A172 (cell line): ENCODE measurements at regions not wholly inside any gene's neighbourhood (a gene's known extent, or its start where the extent isn't known, plus 50 kb on each side); places are given as distances from the start of the nearest gene placed in this dataset.

ENCODE experiments used
- DNase-seq: peaks from one replicate; pipeline ENCODE4 v3.0.0-alpha.2; 2015; ENCODE audit warnings: low spot score

DNA sequence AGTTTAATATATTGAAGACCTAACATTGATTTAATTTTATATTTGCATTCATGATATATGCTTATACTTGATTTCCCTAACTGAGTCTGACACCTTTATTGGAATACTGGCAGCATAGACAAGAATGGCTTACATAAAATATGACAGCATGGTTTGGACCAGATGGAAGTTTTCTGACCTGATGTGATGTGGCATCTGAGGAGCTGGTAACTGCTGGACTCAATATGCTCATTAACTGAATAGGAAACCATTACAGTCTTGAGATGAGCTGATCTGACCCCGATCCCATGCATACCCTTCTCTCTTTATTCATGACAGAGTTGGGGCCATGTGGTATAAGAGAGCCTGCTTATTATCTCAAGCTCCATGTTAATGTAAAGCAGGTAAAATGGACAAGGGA is 604.8 kb upstream of the SEL1L start:
- no peak for DNase-seq

DNA sequence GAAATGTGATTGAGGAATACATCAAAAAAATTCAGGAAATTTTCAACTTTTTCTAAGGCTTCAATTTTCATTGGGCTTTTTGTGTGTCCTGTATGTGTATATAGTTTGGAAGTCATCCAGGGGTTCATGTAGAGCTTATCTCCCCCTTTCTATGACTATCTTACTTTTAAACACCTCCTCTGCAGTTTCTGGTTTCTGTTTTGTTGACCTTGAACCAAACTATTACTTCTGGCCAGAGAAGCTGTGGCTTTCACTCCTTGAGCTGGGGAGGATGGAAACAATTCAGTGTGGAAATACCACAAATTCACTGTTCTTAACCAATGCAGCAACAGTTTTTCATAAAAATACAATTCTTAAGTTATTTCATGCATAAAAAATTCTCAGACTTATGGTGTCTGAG is 613.2 kb upstream of the SEL1L start:
- no peak for DNase-seq

DNA sequence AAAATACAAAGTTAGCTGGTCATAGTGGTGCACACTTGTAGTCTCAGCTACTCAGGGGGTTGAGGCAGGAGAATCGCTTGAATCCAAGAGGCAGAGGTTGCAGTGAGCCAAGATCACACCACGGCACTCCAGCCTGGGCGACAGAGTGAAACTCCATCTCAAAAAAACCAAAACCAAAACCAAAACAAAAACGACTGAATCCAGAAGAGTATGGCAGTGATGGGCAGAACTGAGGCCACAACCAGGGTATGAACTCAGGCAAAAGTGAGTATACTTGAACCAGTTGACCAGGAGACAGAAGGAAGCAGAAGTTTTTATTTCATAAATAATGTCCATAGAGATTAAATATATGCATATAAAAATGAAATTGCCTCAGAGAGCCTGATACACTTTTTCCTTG is 620.0 kb upstream of the SEL1L start:
- DNase-seq: no peak

DNA sequence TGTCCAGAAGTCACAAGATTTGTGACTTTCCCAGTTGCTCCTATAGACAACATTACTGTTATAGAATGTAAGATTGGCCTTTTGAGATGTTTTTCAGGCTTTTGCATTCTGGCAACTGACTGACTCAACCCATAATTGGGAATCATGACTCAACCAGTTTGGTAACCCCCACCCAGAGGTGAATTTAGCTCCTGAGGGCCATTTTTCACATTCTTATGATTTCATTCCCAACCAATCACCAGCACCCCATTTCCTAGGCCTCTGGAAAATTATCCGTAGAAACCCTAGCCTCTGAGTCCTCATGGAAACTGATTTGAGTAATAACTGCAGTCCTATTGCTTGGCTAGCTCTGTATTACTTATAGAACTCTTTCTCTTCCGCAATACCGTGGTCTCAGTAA is 626.0 kb upstream of the SEL1L start:
- peak; percentile 0 for DNase-seq

DNA sequence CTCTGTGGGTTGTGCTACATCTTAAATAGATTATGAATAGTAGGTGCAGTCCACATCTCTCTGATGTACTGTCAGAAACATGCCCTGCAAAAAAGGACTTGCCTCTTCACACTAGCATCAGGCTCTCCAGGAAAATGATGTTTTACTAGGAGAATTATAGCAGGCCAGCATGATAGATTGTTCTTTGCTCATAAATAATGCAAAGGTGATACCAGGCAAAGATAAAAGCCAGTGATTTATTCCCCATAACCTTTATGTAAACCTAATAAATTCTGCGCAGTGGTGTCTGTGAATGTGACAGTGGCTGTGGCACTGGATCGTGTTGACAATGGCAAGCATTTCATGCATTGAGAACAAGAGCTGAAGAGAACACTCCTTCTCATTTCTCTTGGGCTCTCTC is 646.5 kb upstream of the SEL1L start:
- DNase-seq: no peak

DNA sequence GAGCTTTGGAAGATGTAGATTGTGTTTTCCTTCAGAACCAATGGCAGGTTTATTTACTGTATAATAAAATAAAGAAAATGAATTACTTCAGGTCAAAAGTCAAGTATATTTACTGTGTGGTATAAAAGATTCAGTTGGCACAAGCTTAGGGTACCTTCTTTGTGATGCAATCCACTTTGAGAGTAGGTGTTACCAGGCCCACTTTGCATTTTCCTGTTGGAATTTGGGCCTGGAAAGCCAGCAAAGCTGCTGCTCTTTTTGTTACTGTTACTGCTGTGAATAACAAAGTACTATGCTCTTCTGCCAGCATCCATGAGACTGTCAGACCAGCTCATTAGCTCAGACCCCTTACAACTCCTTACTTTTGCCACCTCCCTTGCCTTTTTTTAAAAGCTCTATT is 649.0 kb upstream of the SEL1L start:
- no peak for DNase-seq

DNA sequence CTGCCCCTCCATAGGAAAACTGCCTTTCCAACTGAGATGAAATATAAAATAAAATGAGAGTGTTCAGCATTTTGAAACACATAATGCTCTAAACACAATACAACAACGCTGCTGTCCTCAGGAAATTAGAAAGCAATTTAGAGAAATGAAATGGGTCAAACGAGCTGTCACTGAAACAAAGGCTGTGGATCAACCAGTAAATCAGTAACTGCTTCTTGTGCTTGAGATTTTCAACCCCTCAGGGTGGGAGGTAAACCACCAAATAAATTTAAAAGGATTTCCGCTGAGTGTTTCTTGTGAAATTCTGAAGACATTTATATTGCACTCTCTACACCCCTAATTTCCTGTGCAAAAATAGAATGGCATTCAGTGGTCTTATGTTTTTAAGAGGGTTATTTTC is 657.1 kb upstream of the SEL1L start:
- DNase-seq: no peak

DNA sequence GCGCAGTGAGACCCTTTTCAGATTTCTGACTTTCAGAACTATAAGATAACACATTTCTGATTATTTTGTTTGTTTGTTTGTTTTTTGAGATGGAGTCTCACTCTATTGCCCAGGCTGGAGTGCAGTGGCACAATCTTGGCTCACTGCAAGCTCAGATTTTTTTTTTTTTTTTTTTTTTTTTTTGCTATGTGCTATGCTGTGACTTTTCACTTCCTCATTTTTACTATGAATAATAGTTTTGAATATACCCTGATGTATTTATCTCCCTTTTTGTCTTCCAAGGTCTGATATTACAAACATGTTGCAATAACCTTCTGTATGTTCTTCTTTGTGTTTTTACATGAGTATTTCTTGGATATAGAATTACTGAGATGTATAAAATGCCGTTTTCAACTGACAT is 658.7 kb upstream of the SEL1L start:
- no peak for DNase-seq

DNA sequence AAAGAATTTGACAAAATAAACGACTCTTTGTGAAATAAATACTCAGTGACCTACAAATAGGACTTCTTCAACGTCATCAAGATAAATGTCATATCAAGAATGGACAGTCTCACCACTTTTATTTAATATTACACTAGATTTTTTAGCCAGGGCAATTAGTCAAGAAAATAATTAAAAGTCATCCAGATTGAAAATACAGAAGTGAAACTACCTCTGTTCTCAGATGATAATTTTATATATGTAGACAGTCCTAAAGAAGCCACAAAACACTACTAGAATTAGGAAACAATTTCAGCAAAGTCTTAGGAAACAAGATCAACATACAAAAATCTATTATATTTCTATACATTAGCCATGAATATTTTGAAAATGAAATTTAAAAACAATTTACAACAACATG is 689.6 kb upstream of the SEL1L start:
- no peak for DNase-seq

DNA sequence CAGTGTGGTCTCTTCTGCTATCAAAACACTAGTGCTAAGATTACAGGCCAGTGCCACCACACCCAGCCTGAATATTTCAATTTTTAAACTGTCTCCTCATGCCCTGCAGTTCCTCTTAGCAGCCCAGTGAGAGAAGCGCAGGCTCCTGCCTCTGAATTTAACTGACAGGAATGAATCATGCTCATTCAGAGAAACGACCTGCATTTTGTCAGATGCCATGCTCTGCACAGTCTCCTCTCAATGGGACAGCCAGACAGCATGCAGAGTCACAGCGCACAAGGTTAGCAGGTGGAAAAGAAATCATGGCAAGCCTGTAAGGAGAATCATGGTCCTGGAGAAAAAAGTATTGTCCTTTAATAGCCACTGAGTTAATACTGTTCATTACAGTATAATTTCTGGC is 691.0 kb upstream of the SEL1L start:
- DNase-seq: peak; percentile 0

DNA sequence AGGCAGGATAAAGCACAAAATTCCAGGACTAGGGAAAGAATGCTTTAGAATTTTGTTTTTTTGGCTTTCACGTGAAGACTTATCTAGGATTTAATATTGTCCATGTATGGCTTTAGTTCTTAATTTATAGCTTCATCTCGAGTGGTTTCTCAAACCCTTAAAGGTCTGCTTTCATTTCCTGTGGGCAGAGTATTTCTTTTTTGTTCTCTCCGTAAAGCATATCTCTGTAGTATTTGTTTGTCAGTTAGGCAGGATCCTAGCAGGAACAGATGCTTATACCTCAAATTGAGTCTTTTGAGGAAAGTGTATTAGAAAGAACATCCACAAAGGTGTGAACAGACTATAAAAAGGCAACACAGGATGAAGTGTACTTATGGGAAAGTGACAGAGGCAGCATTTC is 697.1 kb upstream of the SEL1L start:
- DNase-seq: no peak

DNA sequence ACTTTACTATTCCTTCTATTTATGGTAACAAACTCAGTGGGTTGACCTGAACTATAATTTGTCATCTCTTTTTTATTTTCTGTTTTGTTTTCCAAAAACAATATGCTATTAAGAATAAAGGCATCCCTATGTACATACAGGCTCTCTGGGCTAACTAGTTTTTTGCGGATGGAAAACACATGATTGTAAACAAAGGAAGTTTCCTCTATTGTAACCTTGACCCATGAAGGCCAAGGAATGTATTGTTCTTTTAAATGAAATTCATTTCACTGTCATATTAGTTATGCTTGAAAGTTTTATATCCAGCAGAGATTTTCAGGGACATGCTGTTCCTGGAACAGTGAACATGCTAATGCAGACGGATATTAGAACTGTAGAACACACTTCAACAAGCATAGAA is 705.0 kb upstream of the SEL1L start:
- no peak for DNase-seq

DNA sequence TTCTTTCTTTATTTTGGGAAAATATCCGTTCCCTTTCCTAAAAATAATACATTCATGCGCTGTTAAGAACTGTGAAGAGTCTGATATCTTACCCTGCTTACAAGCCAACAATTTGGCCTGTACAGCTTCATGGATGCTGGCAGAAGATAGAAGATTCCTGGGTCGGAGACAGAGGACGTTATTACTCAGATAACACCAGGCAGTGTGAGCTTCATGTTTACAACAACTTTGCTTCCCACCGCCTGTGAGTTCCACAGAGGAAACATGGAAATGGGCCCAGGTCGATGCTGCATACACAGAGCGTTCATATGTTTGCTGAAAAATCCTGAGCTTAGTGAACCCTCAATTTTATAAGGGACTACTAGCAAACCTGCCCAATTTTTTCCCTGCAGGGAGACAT is 705.6 kb upstream of the SEL1L start:
- DNase-seq: no peak

DNA sequence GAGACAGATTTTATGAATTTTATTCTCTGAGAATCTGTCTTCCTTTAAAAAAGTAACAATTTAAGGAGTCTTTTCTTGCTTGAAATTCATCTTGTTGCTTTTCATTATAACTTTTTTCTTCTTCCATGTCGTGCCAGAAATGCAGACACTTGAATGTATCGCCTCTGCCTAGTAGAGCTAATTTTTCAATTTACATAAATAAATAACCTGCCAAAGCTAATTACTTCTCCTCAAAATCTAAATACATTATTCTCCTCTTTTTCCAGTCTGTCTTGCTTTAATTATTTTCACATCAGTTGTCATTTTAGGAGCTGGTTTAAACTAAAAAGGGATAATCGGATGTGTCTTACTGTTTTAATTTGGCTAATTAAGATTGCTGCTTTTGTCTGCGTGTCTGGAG is 711.1 kb upstream of the SEL1L start:
- DNase-seq: no peak

DNA sequence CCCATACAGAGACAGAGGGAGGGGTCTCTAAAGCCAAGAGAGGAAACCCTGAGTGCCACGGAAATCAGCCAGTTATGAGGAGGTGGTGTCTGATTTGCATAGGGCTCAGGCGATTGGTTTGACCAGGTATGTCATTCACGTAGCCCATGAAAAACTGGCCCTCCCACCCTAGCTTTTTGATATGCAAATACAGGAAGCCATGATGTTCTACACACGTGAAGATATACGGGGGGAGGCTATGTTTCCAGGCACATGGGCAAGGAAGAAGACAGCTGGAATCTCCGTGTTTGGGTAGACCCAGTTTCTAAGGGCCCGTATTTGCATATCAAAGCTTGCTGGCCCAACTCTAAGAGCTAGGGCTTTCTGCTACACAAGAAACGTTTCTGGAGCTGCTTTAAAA is 717.8 kb upstream of the SEL1L start:
- peak; percentile 46 for DNase-seq

DNA sequence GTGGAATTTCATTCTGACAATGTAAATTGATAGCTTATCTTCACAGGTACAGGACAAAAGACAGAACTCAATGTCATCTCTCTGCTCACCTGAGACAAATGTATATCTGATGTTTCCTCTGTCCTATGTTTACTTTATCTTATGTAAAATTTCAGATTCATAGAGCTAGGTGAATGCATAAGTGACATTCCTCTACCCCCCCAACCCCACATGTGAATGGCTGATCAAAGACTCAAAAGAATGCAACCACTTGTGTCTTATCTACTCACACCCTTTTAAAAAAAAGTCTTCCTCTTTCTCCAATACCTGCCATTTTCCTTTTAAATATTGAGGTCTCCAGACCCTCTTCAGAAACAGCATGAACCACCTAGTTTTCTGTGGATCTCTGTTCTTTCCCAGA is 736.6 kb upstream of the SEL1L start:
- DNase-seq: no peak

DNA sequence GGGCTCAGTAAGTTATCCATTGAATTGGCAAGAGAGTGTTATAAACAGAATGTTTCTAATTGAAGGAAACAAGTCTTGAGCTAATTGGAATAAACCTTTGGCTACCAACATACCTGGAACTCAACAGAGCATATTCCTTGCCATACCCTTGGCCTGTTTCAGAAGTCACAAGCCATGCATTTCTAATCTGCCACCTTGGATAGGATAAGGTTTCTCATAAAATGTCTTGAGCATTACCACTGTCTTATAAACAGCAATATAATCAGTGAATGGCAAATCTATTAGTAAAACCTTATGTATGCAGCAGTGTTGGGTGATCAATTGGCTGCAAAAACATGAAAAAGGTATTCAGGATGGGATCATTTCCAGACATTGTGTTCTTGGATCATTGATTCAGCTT is 765.2 kb upstream of the SEL1L start:
- DNase-seq: no peak

DNA sequence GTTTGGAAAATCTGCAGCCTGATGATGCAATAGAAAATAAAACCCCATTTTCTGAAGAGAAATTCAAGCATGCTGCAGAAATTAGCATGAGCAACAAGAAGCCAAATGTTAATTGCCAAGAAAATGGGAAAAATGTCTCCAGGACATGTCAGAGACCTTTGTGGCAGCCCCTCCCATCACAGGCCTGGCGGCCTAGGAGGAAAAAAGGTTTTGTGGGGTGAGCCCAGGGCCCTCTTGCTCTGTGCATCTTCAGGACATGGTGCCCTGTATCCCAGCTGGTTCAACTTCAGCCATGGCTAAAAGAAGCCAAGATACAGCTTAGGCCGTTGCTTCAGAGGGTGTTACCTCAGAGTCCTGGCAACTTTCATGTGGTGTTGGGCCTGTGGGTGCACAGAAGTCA is 775.5 kb upstream of the SEL1L start:
- no peak for DNase-seq

DNA sequence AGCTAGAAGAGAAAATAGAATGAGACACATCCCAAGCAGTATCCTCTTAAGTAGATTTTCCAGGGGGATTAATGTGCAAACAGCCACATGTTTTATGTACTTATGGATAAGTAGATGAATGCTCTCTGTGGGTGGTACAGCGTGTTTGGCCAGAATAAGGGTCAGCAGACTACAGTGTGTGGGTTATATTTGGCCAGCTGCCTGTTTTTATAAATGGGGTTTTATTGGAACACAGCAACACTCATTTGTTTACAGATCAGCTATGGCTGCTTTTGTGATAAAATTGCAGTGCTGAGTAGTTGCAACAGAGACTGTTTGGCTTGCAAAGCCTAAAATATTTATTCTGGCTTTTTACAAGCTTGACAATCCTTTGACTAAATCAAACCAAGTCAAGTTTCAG is 780.2 kb upstream of the SEL1L start:
- DNase-seq: no peak

DNA sequence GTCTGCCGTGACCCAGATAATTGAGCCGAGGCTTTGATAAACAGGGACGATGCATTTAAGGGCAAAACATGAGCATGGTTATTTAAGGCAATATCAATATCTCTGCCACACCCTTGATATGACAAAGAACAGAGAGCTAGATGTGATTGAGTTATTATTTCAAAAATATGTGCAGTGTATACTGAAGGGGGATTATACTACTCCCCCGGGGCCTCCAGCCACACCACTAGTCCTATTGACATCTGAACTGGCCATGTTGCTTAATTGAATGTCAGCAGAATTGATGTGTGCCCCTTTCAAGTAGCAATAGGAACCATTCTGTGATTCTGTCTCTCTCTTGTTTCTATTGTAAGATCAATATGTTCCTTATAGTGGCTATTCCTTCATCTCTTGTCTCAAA is 794.8 kb upstream of the SEL1L start:
- DNase-seq: no peak

DNA sequence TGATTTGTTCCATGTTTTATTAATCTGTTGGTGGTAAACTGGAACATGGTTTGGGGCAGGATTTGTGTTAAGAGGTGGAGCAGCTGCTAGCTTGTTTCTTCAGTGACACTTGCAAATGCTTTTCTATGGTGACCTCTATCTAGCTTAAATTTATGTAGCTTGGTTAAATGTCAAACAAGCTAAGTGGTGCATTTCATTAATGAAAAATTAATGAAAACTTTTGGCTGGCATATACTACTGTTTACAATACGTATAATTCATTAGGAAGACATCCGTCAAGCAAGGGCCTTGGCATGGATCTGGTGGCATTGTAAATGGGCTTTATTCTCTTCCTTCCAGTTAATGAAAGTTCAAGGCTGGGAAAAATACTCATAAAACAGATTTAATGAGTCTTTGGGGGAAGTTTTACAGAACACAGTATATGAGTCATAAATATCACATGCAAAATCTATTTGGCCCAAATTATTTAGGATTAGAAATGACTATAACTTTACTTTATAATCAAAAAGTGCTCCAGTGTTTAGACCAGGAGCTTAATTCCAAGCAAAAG is 807.7 kb upstream of the SEL1L start:
- no peak for DNase-seq

DNA sequence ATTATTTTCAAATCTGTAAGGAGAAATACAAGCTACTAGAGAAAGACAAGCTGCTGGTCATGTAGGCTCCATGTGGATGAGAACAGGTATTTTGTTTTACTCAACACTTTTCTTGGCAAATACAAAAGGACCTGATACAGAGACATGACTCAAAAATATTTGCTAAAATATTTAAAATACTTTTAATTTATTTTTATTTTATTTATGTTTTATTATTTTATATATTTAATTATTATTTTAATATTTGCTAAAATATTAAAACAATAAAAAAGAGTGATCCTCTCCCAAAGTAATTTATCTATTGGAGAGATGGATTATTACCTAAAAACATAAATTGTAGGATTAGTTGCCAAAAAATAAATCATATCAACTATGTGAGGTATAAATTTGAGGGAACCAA is 808.9 kb upstream of the SEL1L start:
- DNase-seq: no peak

DNA sequence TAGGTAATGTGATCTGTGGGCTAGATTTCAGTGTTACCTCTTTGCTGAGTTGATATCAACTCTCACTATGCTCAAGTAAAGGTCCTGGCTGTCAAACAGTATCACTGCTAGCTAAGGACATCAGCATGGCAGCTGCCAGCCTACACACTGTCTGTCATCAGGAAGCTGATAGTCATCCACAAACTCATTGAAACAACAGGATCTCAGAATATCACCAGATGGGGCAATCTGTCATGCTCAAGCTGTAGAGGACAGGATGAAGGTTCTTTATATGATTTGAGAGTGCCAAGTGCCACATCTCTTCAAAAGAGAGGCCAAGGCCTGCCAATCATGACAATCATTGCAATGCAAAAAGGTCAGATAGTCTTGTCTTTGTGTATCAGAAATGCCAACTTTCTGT is 811.5 kb upstream of the SEL1L start:
- no peak for DNase-seq

DNA sequence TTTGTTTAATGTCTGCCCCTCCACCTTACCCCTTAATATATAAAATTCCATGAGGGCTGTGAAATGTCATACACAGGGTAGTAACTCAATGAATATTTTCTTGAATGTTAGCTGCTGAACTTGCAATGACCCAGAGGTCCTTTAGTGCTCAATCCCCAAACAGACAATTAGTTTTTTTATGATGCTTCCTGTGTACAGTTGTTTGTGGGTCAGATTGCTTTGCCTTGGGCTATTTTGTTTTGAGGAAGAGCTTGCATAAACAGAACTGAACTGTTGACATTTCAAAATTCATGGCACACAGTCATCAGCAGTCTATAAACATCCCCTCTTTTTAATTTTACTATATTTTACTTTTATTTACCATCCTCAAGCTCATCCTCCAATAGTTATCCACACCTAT is 820.5 kb upstream of the SEL1L start:
- no peak for DNase-seq

DNA sequence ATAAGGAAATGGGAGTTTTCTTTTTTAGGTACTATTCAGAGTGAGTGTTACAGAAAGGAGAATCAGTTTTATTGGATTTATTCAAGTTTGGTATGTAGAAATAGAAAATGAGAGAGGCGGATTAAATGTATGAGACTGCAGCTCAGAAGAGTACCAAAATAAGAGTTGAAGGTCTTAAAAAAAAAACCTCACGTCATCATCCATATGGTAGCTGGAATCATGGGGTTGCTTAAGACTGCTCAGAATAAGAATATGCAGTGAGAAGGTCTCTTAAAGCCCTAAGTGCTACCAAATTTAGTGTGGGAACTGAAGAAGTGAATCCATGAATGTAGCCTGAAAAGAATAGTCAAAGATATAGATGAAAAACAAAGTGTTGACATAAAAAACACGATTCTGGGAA is 825.5 kb upstream of the SEL1L start:
- no peak for DNase-seq
